ENCODE measurements at regions not wholly inside any gene's neighbourhood (a gene's known extent, or its start where the extent isn't known, plus 50 kb on each side); places are given as distances from the start of the nearest gene placed in this dataset.

- ChIA-PET CTCF (no interaction called here), POLR2A (ENCODE audit: unreplicated experiment) (no interaction called here)
- Histone ChIP-seq H3K9ac (ENCODE audit: low read length) (no peak overlapping the region), H4K20me1 (ENCODE audit: low read length) (no peaks in the 10 kb centered on the region), H3K9me3 (ENCODE audit: low read length) (no peaks in the 10 kb centered on the region), H3K9me2 (replicated peaks; ENCODE audit: low read length) (no peaks in the 10 kb centered on the region), H3F3A (ENCODE audit: low read length, unreplicated experiment) (no peaks in the 10 kb centered on the region), H3K36me3 (ENCODE audit: low read depth, low read length) (no peaks in the 10 kb centered on the region), H3K27me3 (ENCODE audit: low read length) (no peaks in the 10 kb centered on the region), H3K4me2 (ENCODE audit: low read length) (no peak overlapping the region), H3K4me3 (ENCODE audit: low read length) (no peak overlapping the region), H3K4me1 (ENCODE audit: insufficient read depth, low read length) (no peaks in the 10 kb centered on the region), H2AFZ (ENCODE audit: low read length) (no peak overlapping the region), H3K79me2 (ENCODE audit: low read length) (no peaks in the 10 kb centered on the region), H3K27ac (ENCODE audit: low read length) (no peak overlapping the region)
- ATAC-seq (no peak), DNase-seq (no peak)
- BruUV-seq (replicated peaks) = no TSS peak
- intact Hi-C loops (cut with micrococcal nuclease) = no loop called here
- TF ChIP-seq EZH2 (IDR thresholded peaks at IDR 0.05; ENCODE audit: low read length, unreplicated experiment) (no peak), EZH2phosphoT487 (IDR thresholded peaks at IDR 0.05; ENCODE audit: borderline replicate concordance, low read length) (no peak), CTCF (conservative IDR thresholded peaks at IDR 0.05; ENCODE audit: low read depth, low read length) (no peak)
Measured at GRCh38 chr2:215758691-215759090, 254.7 kb downstream of the MREG start.

DNA sequence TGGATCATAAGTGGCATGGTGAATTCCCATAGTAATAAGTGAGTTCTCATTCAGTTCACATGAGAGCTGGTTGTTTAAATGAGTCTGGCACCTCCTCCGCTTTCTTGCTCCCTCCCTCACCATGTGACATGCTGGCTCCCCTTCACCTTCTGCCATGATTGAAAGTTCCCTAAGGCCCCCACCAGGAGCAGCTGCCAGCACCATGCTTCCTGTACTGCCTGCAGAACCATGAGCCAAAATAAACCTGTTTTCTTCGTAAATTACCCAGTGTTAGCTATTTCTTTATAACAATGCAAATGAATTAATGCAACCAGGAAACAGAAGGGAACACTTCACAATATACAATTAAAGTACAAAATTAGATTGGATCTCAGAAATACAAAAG is 257.0 kb downstream of the MREG start:
- no peaks in the 10 kb centered on the region for H4K20me1 ChIP-seq (ENCODE audit: low read length)
- H2AFZ ChIP-seq (ENCODE audit: low read length) = no peak overlapping the region
- H3K9me2 ChIP-seq (replicated peaks; ENCODE audit: low read length) = no peaks in the 10 kb centered on the region
- DNase-seq (no peak), ATAC-seq (no peak)
- POLR2A ChIA-PET (ENCODE audit: unreplicated experiment) = no interaction called here
- no peak overlapping the region for H3K4me2 ChIP-seq (ENCODE audit: low read length)
- no peak overlapping the region for H3K9ac ChIP-seq (ENCODE audit: low read length)
- no peaks in the 10 kb centered on the region for H3K27me3 ChIP-seq (ENCODE audit: low read length)
- no peak overlapping the region for H3K27ac ChIP-seq (ENCODE audit: low read length)
- H3K36me3 ChIP-seq (ENCODE audit: low read depth, low read length) = no peaks in the 10 kb centered on the region
- H3F3A ChIP-seq (ENCODE audit: low read length, unreplicated experiment) = no peaks in the 10 kb centered on the region
- BruUV-seq (replicated peaks) = no TSS peak
- intact Hi-C loops (cut with micrococcal nuclease) = no loop called here
- H3K4me1 ChIP-seq (ENCODE audit: insufficient read depth, low read length) = peaks cover 13% of the 10 kb centered on the region
- no peak overlapping the region for H3K4me3 ChIP-seq (ENCODE audit: low read length)
- CTCF ChIA-PET = no interaction called here
- TF ChIP-seq EZH2 (IDR thresholded peaks at IDR 0.05; ENCODE audit: low read length, unreplicated experiment) (no peak), EZH2phosphoT487 (IDR thresholded peaks at IDR 0.05; ENCODE audit: borderline replicate concordance, low read length) (no peak), CTCF (conservative IDR thresholded peaks at IDR 0.05; ENCODE audit: low read depth, low read length) (no peak)
- no peaks in the 10 kb centered on the region for H3K79me2 ChIP-seq (ENCODE audit: low read length)
- H3K9me3 ChIP-seq (ENCODE audit: low read length) = no peaks in the 10 kb centered on the region

- CTCF ChIA-PET = no interaction called here
- POLR2A ChIA-PET (ENCODE audit: unreplicated experiment) = no interaction called here
- no peak overlapping the region for H3K4me3 ChIP-seq (ENCODE audit: low read length)
- no peaks in the 10 kb centered on the region for H3F3A ChIP-seq (ENCODE audit: low read length, unreplicated experiment)
- H3K27ac ChIP-seq (ENCODE audit: low read length) = no peak overlapping the region
- H3K27me3 ChIP-seq (ENCODE audit: low read length) = no peaks in the 10 kb centered on the region
- H3K9me3 ChIP-seq (ENCODE audit: low read length) = no peaks in the 10 kb centered on the region
- intact Hi-C loops (cut with micrococcal nuclease) = no loop called here
- H4K20me1 ChIP-seq (ENCODE audit: low read length) = no peaks in the 10 kb centered on the region
- TF ChIP-seq EZH2phosphoT487 (IDR thresholded peaks at IDR 0.05; ENCODE audit: borderline replicate concordance, low read length) (no peak), EZH2 (IDR thresholded peaks at IDR 0.05; ENCODE audit: low read length, unreplicated experiment) (no peak), CTCF (conservative IDR thresholded peaks at IDR 0.05; ENCODE audit: low read depth, low read length) (no peak)
- H3K4me1 ChIP-seq (ENCODE audit: insufficient read depth, low read length) = peaks cover 16% of the 10 kb centered on the region
- no peaks in the 10 kb centered on the region for H3K9me2 ChIP-seq (replicated peaks; ENCODE audit: low read length)
- no peaks in the 10 kb centered on the region for H3K36me3 ChIP-seq (ENCODE audit: low read depth, low read length)
- no peak overlapping the region for H3K9ac ChIP-seq (ENCODE audit: low read length)
- ATAC-seq = no peak
- no peak overlapping the region for H2AFZ ChIP-seq (ENCODE audit: low read length)
- no TSS peak for BruUV-seq (replicated peaks)
- H3K79me2 ChIP-seq (ENCODE audit: low read length) = no peaks in the 10 kb centered on the region
- H3K4me2 ChIP-seq (ENCODE audit: low read length) = no peak overlapping the region
- no peak for DNase-seq
Measured at GRCh38 chr2:215755641-215756345, 257.6 kb downstream of the MREG start.
